HepG2 (cell line): ENCODE measurements at regions not wholly inside any gene's neighbourhood (a gene's known extent, or its start where the extent isn't known, plus 50 kb on each side); places are given as distances from the start of the nearest gene placed in this dataset.

ENCODE experiments used
- ATAC-seq: fragments of 200-7000 bp; cut with Tn5 transposase; 3 replicates; pipeline ENCODE4 v1.9.1; 2020; ENCODE audit warnings: mild to moderate bottlenecking, moderate library complexity
- BruUV-seq: library from RNA; stranded (reverse); fragments of 400-500 nt; replicated peaks from 2 replicates; lab custom pipeline; 2021; lab: Mats Ljungman, UMichigan
- CTCF ChIA-PET: fragments of 300-600 bp; formaldehyde crosslinking; extraction: SDS; loops from one replicate; lab custom pipeline; 2021; ENCODE audit warnings: low total read pairs, inconsistent platforms, low intra/inter-chr PET ratio; lab: Yijun Ruan, JAX
- POLR2A ChIA-PET: fragments of 350-600 bp; sonication (Branson Sonifier 250); formaldehyde crosslinking; loops from one replicate; lab custom pipeline; 2020; ENCODE audit warnings: antibody characterized with exemption, inconsistent platforms; lab: Yijun Ruan, JAX
- DNase-seq: peaks from one replicate; pipeline ENCODE4 v3.0.0-alpha.2; 2015; ENCODE audit warnings: low spot score
- FAIRE-seq: peaks from 3 replicates; lab custom pipeline; 2011; peaks lifted over from hg19 to GRCh38; lab: Jason Lieb, UNC
- H2AFZ ChIP-seq: one replicate; pipeline ENCODE4 v1.6.1; 2011; ENCODE audit warnings: low read length, inconsistent platforms
- H3K27ac ChIP-seq: fragments of 300-600 bp; 3 replicates; pipeline ENCODE4 v1.8.0; 2011; ENCODE audit warnings: mixed run types, mild to moderate bottlenecking, mixed read lengths, low read length, inconsistent platforms; ENCODE audit not compliant: insufficient read depth; ENCODE audit errors: extremely low read length
- H3K27me3 ChIP-seq, 2 experiments: fragments of 200-600 bp in 1 of 2; 2 replicates in 1 of 2; 3 replicates in 1 of 2; pipeline versions ENCODE4 v1.6.0 to v1.8.0; 2011; ENCODE audit warnings: low read length in 2 of 2, mild to moderate bottlenecking in 2 of 2, moderate library complexity in 2 of 2, inconsistent platforms in 1 of 2; ENCODE audit not compliant: insufficient read depth in 2 of 2, control insufficient read depth in 1 of 2
- H3K36me3 ChIP-seq, 2 experiments: fragments of 200-600 bp in 1 of 2; replicated peaks in 1 of 2; 2 replicates in 1 of 2; 3 replicates in 1 of 2; pipeline versions ENCODE4 v1.5.1 to v1.8.0; 2011; ENCODE audit warnings: low read length in 2 of 2, inconsistent platforms in 1 of 2; ENCODE audit not compliant: insufficient read depth in 2 of 2, control insufficient read depth in 1 of 2
- H3K4me1 ChIP-seq: 2 replicates; pipeline ENCODE4 v1.5.1; 2012; ENCODE audit warnings: low read length, inconsistent platforms; ENCODE audit not compliant: insufficient read depth
- H3K4me2 ChIP-seq: 2 replicates; pipeline ENCODE4 v1.6.0; 2011; ENCODE audit warnings: low read depth, low read length, inconsistent platforms
- H3K4me3 ChIP-seq, 3 experiments: fragments of 200-600 bp in 1 of 3; sonication (generic), shearing (Covaris generic) in 1 of 3; replicated peaks in 1 of 3; 2 replicates each; pipeline ENCODE4 v1.5.1; 2011 to 2016; ENCODE audit warnings: low read length in 3 of 3, inconsistent platforms in 2 of 3, low read depth in 2 of 3, mild to moderate bottlenecking in 2 of 3, control low read depth in 1 of 3, mixed read lengths in 1 of 3; ENCODE audit not compliant: insufficient read depth in 1 of 3
- H3K79me2 ChIP-seq: one replicate; pipeline ENCODE4 v1.6.1; 2011; ENCODE audit warnings: low read length, inconsistent platforms; ENCODE audit not compliant: insufficient read depth
- H3K9ac ChIP-seq: 2 replicates; pipeline ENCODE4 v1.6.0; 2011; ENCODE audit warnings: mild to moderate bottlenecking, low read depth, low read length, inconsistent platforms; ENCODE audit not compliant: insufficient read depth
- H3K9me3 ChIP-seq: 2 replicates; pipeline ENCODE4 v1.5.1; 2012; ENCODE audit warnings: mild to moderate bottlenecking, low read length
- H4K20me1 ChIP-seq: 2 replicates; pipeline ENCODE4 v1.6.0; 2011; ENCODE audit warnings: inconsistent platforms, mild to moderate bottlenecking, low read length, moderate library complexity; ENCODE audit not compliant: insufficient read depth
- ARHGAP35 ChIP-seq: sonication (generic); formaldehyde crosslinking; IDR thresholded peaks from 2 replicates; pipeline ENCODE4 v1.9.0; 2022; ENCODE audit warnings: mild to moderate bottlenecking, inconsistent platforms, moderate library complexity, missing genetic modification reagents, borderline replicate concordance
- BORCS8-MEF2B ChIP-seq: sonication (generic); formaldehyde crosslinking; IDR thresholded peaks from 2 replicates; pipeline ENCODE4 v1.8.0; 2022; ENCODE audit warnings: mild to moderate bottlenecking, missing genetic modification reagents
- DMTF1 ChIP-seq: sonication (generic); formaldehyde crosslinking; IDR thresholded peaks from 2 replicates; pipeline ENCODE4 v1.4.0; 2020; ENCODE audit warnings: mild to moderate bottlenecking, missing genetic modification reagents
- FOSL2 ChIP-seq: sonication (generic); formaldehyde crosslinking; IDR thresholded peaks from 2 replicates; pipeline ENCODE4 v1.4.0; 2020; ENCODE audit warnings: missing genetic modification reagents
- ISX ChIP-seq: sonication (generic); formaldehyde crosslinking; conservative IDR thresholded peaks from 2 replicates; pipeline ENCODE4 v1.5.0; 2020; ENCODE audit warnings: missing genetic modification reagents
- MYNN ChIP-seq: sonication (generic); formaldehyde crosslinking; IDR thresholded peaks from 2 replicates; pipeline ENCODE4 v1.4.0; 2020; ENCODE audit warnings: mild to moderate bottlenecking, low read depth, missing genetic modification reagents
- PREB ChIP-seq: sonication (generic); formaldehyde crosslinking; IDR thresholded peaks from 2 replicates; pipeline ENCODE4 v1.4.0; 2020; ENCODE audit warnings: missing genetic modification reagents
- TAF15 ChIP-seq: fragments of 200-400 bp; formaldehyde crosslinking; IDR thresholded peaks from one replicate; pipeline ENCODE4 v1.6.1; 2018; ENCODE audit warnings: mild to moderate bottlenecking, low read depth, low read length; ENCODE audit not compliant: poor library complexity, severe bottlenecking
- THAP7 ChIP-seq: sonication (generic); formaldehyde crosslinking; IDR thresholded peaks from 2 replicates; pipeline ENCODE4 v1.8.1; 2023; ENCODE audit warnings: mild to moderate bottlenecking, missing genetic modification reagents
- ZIK1 ChIP-seq: sonication (generic); formaldehyde crosslinking; IDR thresholded peaks from 2 replicates; pipeline ENCODE4 v1.5.0; 2020; ENCODE audit warnings: mild to moderate bottlenecking, low read depth, missing genetic modification reagents, borderline replicate concordance
- ZNF121 ChIP-seq: sonication (generic); formaldehyde crosslinking; IDR thresholded peaks from 2 replicates; pipeline ENCODE4 v1.5.0; 2020; ENCODE audit warnings: mild to moderate bottlenecking, missing genetic modification reagents
- ZNF205 ChIP-seq: IDR thresholded peaks from 2 replicates; pipeline ENCODE4 v1.6.1; 2018; ENCODE audit warnings: missing biosample characterization, missing genetic modification reagents
- ZNF235 ChIP-seq: sonication (generic); formaldehyde crosslinking; IDR thresholded peaks from 2 replicates; pipeline ENCODE4 v1.8.1; 2023; ENCODE audit warnings: mild to moderate bottlenecking, missing genetic modification reagents, borderline replicate concordance
- ZNF264 ChIP-seq: sonication (generic); formaldehyde crosslinking; IDR thresholded peaks from 2 replicates; pipeline ENCODE4 v1.4.0; 2020; ENCODE audit warnings: missing genetic modification reagents
- ZNF274 ChIP-seq: sonication (generic); formaldehyde crosslinking; IDR thresholded peaks from 2 replicates; pipeline ENCODE4 v1.5.1; 2020; ENCODE audit warnings: mild to moderate bottlenecking, missing genetic modification reagents
- ZNF44 ChIP-seq: sonication (generic); formaldehyde crosslinking; IDR thresholded peaks from 2 replicates; pipeline ENCODE4 v1.5.1; 2020; ENCODE audit warnings: mild to moderate bottlenecking, missing genetic modification reagents
- ZNF503 ChIP-seq: sonication (generic); formaldehyde crosslinking; IDR thresholded peaks from 2 replicates; pipeline ENCODE4 v1.4.0; 2020; ENCODE audit warnings: missing genetic modification reagents
- WGBS: methylation state at CpG from one replicate; pipeline ENCODE4 v1.1.6; 2017; ENCODE audit warnings: low lambda C conversion rate; 5-methylcytosine and 5-hydroxymethylcytosine counted together
- in situ Hi-C: cut with HindIII; loops from 2 replicates; pipeline ENCODE4 v1.10.0; 2017; ENCODE audit warnings: low pct_unique_long_range_greater_than_20kb; ENCODE audit not compliant: extremely low pct_ligation_motif_present
- intact Hi-C: fragments of 100-400 bp; cut with micrococcal nuclease; formaldehyde crosslinking; loops from one replicate; pipeline ENCODE4 v1.10.0; 2022; ENCODE audit not compliant: unreplicated experiment

- TF ChIP-seq ARHGAP35, result no peak
- TF ChIP-seq ZNF44 (CRISPR knock-in tag), result no peak
These were observed 433.7 kb upstream of the TRIB2 start (continued) for GRCh38 chr2:12282780-12283695.

- Histone ChIP-seq H2AFZ (no peak overlapping the region), H3K4me3 (no peak overlapping the region), H3K9me3 (no peaks in the 10 kb centered on the region), H3K4me2 (no peak overlapping the region), H3K79me2 (no peaks in the 10 kb centered on the region), H3K27me3 (0 out of 5 replicates have a peak, but pooled peaks cover 0 to 4% of the 10 kb centered on the region in 2 experiments), H3K27ac (no peak overlapping the region), H3K4me1 (no peaks in the 10 kb centered on the region), H4K20me1 (no peaks in the 10 kb centered on the region), H3K9ac (no peak overlapping the region), H3K36me3 (no peaks in the 10 kb centered on the region)
- ATAC-seq, result no peak
- intact Hi-C loops (no loop called here), in situ Hi-C loops (no loop called here)
- FAIRE-seq, result no peak
- CTCF ChIA-PET, result no interaction called here
- no peak for DNase-seq
- 3% methylated on average over 5 of the region's 5 CpGs for WGBS
- POLR2A ChIA-PET, result no interaction called here
- BruUV-seq, result no TSS peak
- TF ChIP-seq TAF15 (no peak), ZNF274 (CRISPR knock-in tag) (no peak), ISX (CRISPR knock-in tag) (no peak), THAP7 (CRISPR knock-in tag) (no peak), ZNF503 (CRISPR knock-in tag) (no peak), DMTF1 (CRISPR knock-in tag) (no peak), PREB (CRISPR knock-in tag) (no peak), ZNF264 (CRISPR knock-in tag) (no peak), FOSL2 (CRISPR knock-in tag) (no peak), MYNN (CRISPR knock-in tag) (no peak), ZNF205 (CRISPR knock-in tag) (no peak), BORCS8-MEF2B (CRISPR knock-in tag) (no peak), ZNF235 (CRISPR knock-in tag) (no peak), ZIK1 (no peak), ZNF121 (CRISPR knock-in tag) (no peak)
These were observed 432.7 kb upstream of the TRIB2 start for GRCh38 chr2:12284037-12284436.
